ENCODE measurements at regions not wholly inside any gene's neighbourhood (a gene's known extent, or its start where the extent isn't known, plus 50 kb on each side); places are given as distances from the start of the nearest gene placed in this dataset.

DNA sequence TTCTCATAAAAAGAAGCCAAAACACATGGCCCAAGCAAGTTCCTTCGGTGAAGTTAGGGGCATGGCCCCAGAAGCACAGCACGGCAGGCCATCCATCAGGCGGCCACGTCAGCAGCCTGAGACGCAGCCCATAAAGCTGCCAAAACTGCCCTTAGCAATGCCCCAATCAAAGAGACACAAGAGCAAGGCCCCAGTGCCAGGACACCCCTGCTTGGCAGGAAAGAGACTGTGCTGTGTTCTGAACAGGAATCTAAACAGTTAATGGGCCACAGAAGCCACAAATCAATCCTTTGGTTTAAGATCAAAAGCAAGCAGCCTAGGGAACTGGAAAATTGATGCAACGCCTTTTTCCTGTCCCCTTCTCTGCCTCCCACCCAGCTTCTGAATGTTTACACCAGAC lies 497.0 kb upstream of the USP24 start:
- no peak for DNase-seq (ENCODE audit: low spot score)

- no peak for DNase-seq (ENCODE audit: low spot score)
Observed at GRCh38 chr1:55708781-55709180, 493.6 kb upstream of the USP24 start.

DNA sequence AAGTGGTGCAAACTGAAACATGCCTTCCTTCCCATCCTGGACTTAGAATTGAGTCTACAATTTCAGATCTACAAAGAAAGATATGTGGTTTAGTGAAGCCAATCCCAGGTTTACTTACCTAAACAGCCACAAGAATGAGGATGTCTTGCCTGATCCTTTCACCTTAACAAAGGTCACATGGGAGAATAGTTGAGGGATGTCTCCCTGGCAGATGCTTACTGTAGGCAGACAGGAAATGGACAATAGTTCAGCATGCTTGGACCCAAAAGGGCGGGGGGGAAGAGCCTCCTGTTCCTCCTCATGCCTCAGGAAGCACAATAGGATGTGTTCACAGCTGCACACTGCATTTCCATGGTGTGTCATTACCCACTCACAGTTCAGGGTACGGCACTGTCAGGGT lies 492.7 kb upstream of the USP24 start:
- DNase-seq (ENCODE audit: low spot score): no peak

- DNase-seq (ENCODE audit: low spot score): no peak
Observed at GRCh38 chr1:55707196-55707595, 492.0 kb upstream of the USP24 start.

GRCh38 chr1:55706397-55706796 lies 491.2 kb upstream of the USP24 start:
- DNase-seq (ENCODE audit: low spot score): no peak

GRCh38 chr1:55703726-55704363 lies 488.7 kb upstream of the USP24 start:
- DNase-seq (ENCODE audit: low spot score): peak; percentile 43

DNA sequence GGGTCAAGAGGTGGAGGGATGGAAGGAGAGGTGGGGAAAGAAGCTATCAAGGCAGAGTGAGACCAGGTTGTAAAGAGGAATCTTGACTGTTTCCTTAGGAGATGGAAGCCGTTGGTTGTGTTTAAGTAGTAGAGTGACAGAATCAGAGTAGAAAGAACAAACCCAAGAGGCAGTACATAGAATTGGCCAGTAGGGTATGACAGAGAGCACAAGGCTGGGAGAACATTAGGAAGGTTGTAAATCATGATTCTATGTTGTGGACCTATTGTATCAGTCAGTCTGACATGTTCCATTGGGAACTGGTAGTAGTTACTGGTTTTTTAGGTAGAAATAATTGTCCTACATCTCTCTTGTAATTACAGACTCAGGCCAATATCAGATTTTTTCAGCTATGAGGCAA lies 486.9 kb upstream of the USP24 start:
- DNase-seq (ENCODE audit: low spot score): no peak

DNA sequence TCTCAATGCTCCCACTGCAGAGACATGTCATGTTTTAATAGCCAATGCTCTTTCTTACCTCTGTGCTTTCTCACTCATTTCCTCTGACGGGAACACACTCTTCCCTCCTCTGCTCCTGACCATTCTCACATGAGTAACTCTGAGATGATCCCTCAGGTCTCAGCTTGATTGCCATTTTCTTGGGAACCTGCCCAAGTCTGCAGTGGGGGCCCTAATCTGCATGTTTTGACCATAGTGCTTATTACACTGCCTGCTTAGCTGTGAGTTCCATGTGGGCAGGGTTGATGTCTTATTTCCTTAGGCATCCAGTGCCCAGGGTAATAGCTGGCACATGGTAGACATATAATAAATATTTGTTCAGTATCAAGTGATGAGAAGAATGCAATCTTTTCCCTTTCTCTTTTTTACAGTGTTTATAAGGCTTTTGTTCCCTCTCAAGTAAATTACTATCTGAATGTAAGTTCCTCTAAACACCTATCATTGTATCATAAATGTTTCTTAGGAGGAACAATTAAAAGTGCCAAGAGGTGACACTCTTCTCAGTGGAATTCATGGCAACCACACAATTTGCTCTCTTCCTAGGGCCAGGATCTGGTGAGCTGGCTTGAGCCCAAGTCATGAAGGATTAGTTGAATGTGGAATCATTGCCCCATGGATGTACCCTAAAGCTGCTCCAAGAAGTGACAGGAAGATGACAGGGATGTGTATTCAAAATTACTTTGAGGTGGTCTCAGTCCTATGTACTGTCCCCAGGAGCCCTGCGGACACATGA lies 485.4 kb upstream of the USP24 start:
- no peak for DNase-seq (ENCODE audit: low spot score)

DNA sequence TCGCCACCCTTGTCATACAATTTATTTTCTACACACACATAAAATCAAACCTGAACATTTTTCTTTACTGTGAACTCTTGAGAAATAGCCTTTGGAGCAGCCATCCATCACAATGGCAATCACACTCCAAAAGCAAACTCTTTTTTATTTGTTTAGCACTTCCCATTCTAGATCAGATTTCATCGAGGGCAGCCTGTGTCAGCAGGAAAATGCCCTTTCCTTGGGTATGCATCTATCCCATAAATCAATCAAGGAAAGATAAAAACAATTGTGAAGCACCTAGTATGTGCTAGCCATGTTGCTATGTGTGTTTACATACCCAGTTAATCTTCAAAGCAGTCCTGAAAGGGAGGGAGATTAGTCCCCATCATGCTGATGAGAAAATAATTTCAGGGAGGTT lies 484.1 kb upstream of the USP24 start:
- DNase-seq (ENCODE audit: low spot score): no peak

DNA sequence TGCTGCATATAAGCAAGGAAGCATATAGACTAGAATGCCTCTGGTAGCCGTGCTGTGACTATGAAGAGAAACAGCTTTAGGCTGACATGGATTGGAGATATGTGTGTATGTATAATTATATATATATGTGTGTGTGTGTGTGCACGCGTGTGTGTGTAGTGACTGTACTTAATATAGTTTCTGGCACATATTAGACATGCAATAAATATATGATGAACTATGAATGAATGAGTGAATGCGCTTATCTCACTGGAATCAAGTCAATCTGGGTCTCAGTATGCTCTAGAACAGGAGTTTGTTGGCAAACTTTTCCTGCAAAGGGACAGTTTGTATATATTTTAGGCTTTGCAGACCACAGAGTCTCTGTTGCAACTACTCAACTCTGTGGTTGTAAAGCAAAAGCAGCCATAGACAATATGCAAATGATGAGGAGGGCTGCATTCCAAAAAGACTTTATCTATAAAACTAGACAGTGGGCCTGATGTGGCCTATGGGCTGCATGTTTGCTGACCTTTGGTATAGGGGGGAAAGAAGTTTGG lies 482.9 kb upstream of the USP24 start:
- no peak for DNase-seq (ENCODE audit: low spot score)

DNA sequence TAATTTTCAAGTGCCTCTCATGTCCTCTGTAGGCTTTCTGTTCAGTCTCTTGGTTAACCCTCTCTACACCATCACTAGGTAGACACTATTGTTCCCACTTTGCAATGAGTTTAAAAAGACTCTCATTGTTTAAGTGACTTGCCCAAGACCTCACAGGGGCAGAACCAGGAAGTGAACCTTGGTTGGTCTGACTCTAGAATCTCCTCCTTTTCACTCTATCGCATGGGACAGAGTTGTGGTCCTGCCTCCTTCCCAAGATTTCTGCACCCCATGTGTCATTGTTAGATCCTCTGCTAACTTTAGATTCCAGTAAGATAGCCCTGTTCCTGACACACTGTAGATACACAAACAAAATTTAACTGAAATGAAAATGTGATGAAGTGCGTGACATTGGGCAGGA lies 481.7 kb upstream of the USP24 start:
- no peak for DNase-seq (ENCODE audit: low spot score)

- DNase-seq (ENCODE audit: low spot score): peak; percentile 88
Observed at GRCh38 chr1:55696181-55696754, 481.1 kb upstream of the USP24 start.

GRCh38 chr1:55695552-55695951 lies 480.4 kb upstream of the USP24 start:
- DNase-seq (ENCODE audit: low spot score): no peak

DNA sequence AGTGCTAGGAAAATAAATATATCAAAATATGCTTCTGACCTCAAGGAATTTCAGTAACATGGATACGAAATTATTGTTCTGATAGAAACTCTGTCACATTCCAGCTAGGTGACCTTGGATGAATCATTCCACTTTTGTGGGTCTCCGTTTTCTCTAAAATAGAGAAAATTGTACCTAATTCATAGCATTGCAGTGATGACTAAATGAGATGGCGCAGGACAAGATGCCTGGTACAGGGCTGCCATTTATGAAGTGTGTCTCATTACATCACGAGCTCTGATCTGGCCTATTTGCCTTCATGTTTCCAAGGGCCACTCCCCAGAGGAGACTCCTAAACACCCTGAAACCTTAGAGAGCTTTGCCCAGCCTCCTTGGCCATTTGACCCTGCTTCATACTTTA lies 480.0 kb upstream of the USP24 start:
- DNase-seq (ENCODE audit: low spot score): no peak

- DNase-seq (ENCODE audit: low spot score): no peak
Observed at GRCh38 chr1:55694310-55694801, 479.2 kb upstream of the USP24 start.

- no peak for DNase-seq (ENCODE audit: low spot score)
Observed at GRCh38 chr1:55692726-55693125, 477.6 kb upstream of the USP24 start.

DNA sequence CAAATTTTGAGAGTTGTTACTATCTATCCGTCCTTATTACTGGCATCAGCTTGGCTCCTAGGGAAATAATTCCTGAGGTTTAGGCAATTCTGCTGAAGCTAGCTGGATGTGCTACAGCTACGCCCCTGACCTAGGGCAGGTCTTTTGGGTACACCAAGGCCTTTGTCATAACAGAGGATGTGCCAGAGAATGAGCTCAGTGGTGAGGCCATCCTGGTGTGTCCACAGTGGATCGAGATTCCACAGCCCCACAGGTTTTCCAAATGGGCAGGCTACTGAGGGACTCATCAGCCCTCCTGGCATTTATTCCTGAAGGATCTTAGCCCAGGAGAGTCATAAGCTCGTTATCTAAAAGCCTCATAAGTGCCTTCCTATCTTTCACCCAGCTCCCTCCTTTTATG lies 475.2 kb upstream of the USP24 start:
- DNase-seq (ENCODE audit: low spot score): peak; percentile 26

DNA sequence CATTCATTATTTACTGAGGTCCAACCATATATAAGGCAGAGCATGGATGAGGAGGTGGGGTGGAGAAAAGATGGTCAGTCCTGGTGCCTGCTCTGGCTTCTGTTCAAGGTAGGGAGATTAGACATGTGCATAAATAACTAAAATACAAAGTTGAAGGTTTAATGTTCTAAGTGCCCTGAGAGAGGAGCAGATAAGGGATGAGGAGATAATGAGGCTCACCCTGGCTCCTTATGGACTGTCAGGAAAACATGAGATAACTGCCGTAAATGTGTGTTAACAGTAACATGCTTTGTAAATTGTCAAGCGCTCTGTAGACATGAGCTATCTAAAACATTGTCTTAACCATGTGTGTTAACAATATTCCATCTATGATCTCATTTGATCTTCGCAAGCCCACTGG lies 474.6 kb upstream of the USP24 start:
- no peak for DNase-seq (ENCODE audit: low spot score)

DNA sequence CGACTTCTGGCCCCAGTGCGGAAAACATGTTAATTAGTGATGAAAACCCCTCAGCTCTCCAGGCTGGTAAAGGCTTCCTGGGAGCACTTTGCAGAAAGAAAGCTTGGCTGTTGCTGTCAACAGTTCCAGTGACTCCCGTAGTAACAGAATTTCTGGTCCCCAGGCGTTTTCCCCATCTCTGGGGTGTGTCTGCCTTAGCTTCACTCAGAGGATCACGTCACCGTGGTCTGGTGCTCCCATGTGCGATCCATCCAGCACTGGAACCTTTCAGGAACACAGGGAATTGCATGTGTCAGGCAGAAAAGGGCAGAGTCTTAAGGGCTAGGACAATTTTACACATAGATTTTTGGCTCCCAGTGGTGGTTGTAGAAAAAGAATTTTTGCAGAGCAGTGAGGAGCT lies 470.4 kb upstream of the USP24 start:
- peak; percentile 79 for DNase-seq (ENCODE audit: low spot score)

- DNase-seq (ENCODE audit: low spot score): peak; percentile 0
Observed at GRCh38 chr1:55684131-55684650, 469.0 kb upstream of the USP24 start.

DNA sequence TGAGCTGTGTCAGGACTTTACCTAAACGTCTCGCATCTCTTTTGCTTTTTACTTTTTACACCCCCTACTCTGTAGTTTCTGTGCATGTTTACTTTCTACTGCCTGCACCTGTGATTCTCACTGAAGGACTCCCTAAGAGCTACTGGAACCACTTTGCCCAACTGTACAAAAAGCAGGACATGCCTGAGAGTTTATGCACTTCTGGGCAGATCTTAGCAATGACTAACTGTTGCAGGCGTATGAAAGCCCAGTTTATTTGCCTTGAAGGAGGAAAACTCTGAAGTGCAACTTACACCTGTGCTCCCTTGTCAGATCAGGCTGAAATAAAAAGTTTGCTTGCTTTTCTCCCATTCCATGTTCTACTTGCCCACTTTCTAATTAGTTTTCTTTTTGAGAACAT lies 467.0 kb upstream of the USP24 start:
- peak; percentile 2 for DNase-seq (ENCODE audit: low spot score)

GRCh38 chr1:55679971-55680370 lies 464.8 kb upstream of the USP24 start:
- peak; percentile 29 for DNase-seq (ENCODE audit: low spot score)

DNA sequence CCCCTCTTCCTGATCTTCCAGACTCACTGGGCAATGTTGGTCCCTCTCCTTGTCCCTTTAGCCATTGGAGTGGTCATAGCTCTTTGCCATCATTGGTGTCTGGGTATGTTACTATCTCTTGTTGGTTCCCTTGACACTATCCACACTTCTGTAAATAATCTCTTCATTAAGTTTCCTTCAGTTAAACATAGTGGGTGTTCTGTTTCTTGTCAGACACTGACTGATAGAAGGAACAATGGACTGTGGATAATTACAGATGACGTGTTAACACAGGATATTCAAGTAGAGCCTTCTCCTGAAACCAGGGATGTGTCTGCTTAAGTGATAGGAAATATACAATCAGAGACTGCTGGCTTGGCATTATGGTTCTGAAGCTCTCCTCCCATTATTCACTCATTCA lies 458.3 kb upstream of the USP24 start:
- DNase-seq (ENCODE audit: low spot score): no peak
